Fibroblast of skin of back (primary cell): ENCODE measurements at regions not wholly inside any gene's neighbourhood (a gene's known extent, or its start where the extent isn't known, plus 50 kb on each side); places are given as distances from the start of the nearest gene placed in this dataset.

ENCODE experiments used
- DNase-seq: peaks from one replicate; pipeline ENCODE4 v3.0.0-alpha.2; 2013

DNA sequence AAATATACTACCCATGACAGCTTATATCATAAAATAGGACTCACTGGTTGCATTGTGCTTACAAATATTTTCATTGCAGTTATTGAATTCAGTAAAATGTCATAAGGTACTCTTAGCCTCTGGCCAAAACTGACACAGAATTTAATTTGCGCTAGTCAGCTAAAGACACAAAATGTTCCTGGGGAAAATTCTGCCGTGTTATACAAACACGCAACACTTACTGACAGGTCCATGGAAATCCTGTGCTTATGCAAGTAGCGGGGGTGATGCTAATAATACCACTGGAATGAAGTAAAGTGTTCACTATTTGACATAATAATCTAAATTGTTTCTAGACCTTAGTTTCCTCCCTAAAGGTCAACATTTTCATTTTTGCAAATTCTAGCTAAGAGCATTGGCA, 354.4 kb upstream of the RSPO3 start:
- no peak for DNase-seq

DNA sequence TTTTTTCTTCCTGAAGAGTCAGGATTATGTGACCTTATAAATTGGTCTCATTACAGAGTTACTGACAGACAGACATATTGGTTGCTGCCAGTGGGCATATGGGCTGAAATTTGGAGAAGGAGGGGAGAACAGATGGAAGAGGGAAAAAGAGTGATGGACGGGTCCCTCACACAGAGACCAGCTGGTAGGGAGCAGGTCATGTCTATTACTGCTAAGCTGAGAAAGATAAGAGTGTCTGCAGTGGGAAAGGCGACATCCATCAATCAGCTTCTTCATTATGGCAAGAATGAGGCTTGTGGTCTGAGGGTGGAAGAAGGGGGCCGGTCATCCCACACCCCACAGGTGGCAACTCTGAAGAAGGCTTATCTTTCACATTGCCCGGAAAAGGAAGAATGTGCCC, 353.8 kb upstream of the RSPO3 start:
- DNase-seq, result no peak

DNA sequence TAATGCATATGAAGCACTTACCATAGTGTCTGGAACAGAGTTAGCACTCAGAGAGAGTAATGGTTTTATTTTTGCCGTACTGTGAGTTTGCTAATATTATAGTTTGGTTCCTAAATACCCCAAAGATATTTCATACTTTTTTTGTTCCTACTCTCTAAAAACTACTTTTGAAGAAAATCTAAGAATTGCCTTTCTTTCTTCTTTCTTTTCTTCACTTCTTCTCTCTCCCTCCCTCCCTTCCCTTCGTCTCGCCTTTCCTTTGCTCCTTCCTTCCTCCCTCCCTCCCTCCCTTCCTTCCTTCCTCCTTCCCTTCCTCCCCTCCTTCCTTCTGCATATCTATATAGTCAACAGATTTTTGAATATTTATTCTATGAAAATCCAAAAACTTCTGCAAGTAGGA, 351.7 kb upstream of the RSPO3 start:
- no peak for DNase-seq

DNA sequence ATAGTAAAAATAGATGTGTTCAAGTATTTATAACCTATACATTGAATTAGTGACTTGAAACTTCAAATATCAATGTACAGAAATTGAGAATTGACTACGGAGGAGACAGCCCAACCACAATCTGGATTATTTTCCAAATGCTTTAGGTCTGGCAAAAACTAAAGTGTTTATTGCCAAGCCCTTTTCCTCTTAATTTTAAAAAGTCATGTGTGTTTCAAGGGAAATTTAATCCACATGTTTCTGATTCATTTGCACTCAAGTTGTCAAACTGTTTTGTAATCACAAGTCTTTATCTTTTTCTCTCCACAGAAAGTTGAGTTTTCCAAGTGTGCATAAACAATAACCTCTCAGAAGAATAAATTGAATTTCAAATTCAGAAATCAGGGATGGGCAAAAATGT, 350.8 kb upstream of the RSPO3 start:
- DNase-seq, result no peak

DNA sequence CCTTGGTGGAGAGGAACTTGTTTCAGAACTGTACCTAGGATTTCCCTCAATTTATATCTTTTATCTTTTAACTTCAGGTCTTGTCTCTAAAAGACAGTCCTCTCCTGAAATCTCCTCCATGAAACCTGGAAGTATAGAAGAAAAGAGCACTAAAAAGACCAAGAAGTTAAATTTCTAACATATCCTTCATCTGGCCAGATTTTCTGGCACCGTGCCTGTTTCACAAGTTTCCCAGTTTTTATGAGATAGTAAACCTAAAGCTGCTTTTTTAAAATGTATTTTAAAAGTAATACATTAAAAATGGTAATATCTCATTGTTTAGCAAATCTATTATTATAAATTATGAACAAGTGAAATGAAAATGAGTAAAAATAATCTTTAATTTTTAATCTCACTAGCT, 348.3 kb upstream of the RSPO3 start:
- DNase-seq, result no peak

DNA sequence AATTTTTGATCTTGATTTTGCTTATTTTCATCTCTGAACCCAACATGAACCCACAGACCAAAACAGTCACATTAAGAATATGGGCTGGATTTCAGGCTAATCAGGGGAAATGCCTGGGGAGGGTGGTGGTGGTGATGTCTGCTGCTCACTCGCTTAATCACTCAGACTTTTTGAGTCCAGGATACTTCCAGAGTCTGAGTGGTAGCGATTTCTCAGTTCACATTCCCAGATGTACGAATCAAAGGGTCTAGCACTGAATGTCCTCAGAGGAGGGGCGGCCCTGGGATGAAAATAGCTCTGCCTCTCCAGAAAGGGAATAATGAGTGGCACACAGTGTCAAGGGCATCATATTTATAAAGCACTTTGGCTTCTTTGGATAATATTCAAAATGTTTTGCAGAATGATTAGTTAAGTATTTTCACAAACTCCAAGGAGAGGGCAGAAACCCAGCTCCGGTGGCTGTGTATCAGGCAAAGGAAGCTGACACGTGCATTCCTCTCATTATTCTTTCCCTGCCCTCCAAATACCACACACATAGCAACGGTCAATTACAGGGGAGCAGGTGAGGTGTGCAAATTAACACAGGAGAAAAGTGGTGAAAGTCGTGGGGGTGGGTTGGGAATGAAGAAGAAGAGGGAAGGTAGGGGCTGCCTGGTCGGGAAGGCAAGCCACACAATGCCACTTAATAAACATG, 345.2 kb upstream of the RSPO3 start:
- peak; percentile 68 for DNase-seq

DNA sequence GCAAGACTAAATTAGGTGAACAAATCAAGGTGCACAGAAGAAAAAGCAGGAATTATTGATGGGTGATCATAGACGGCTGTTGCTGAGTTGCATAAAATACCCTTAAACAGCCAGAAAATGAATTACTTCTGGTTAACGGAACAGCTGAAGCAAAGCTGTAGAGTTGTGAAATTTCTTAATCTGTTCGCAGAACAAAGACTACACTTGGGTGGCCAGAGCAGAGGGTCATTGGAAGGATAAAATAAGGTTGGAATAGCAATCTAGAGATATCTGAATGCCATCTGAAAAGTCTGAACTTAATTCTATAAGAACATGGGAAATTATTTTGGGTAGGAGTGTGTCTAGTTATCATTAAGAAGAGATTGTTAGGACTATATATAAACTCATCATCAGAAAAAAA, 339.1 kb upstream of the RSPO3 start:
- no peak for DNase-seq

DNA sequence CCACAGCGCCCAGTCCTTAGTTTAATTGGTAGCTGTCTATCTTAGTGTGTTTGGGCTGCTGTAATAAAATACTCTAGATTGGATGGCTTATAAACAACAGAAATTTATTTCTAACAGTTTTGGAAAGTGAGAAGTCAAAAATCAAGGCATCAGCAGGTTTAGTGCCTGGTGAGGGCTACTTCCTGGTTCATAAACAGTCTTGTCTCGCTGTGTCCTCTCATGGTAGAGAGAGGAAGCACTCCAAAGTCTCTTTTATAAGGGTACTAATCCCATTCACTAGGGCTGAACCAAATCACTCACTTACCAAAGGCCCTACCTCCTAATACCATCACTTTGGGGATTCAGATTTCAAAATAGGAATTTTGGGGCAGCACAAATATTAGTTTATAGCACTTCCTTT, 336.9 kb upstream of the RSPO3 start:
- DNase-seq, result no peak

DNA sequence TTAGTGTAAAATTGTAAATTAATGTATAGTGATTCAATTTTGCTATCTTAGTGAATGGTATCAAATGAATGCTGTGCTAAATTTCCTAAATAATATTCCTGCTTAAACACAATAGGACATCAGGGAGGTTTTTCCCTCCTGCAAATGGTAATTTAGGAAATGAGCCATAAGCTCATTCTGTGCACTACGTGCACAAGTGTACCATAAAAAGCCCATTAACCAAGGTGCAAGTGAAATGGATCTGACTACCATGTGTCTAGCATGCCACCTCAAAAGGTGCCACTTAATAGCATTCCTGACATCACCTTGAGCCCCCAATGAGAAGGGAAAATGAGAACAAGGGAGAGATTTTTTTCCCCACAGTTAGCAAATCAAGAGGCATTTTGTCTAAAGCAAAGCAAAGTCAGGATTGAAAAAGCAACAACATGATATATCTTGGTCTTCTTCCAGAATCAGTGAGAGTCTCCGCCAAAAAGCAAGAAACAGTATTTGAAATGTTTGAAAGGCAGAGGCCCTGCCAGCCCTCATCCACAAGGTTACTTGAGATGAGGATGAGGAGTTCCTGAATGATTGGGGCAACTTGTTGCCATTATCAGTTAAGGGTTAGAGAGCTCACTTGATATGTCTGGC, 334.2 kb upstream of the RSPO3 start:
- no peak for DNase-seq

DNA sequence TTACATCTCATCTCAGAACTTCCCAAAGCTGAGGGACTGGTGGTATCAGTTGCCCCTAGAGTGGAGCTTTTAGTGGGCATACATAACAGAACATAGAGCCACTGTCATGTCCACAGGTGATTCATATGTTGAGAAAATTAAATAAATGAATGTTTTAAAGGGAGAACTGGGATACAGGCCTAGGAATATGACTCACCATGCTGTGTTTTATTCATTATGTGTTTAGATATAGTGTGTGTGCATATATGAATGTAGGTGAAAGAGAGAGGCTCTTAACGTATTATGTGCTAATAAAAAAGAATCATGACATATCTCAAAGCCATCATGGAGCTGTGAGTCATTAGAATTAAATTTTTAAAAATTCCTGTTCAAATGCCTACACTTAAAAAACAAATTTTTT, 332.2 kb upstream of the RSPO3 start:
- peak; percentile 20 for DNase-seq

DNA sequence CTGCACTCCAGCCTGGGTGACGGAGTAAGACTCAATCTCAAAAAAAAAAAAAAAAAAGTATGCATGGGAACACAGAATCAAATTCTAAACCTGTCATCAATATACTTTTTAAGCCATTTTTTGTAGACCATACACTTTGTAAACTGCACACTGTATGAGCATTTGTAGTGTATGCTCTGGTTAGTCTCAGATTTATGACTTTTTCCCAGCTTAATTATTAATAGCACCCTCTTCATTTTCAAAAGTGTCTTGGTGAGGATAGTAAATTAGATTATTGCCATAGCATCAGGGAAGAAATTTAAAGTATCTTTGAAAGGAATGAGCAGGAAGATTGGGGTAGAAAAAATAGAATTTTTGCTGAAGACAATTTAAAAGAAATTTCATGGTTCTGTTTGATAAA, 330.8 kb upstream of the RSPO3 start:
- DNase-seq, result no peak

DNA sequence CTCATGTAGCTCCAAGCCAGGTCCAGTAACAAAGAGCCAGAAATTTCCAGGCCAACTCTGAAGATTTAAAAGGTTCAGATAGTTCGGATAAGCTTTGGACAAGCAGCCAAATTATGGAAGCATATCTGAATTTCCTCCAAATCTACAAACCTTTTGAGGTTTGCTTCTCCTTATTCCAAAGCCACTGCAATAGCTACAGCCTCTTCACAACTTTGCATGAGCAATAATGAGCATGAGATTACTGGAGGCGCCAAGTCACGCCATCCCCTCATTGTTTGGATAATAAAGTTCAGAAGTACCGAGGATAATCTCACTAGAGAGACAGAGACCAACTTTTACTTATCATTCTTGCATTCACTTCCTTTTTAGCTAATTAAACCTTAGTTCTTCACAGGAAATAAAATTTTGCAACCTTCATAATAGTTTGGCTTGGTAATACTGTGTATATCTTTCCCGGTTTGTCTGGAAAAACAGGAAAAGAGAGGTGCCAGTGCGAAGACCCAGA, 329.6 kb upstream of the RSPO3 start:
- DNase-seq, result no peak

DNA sequence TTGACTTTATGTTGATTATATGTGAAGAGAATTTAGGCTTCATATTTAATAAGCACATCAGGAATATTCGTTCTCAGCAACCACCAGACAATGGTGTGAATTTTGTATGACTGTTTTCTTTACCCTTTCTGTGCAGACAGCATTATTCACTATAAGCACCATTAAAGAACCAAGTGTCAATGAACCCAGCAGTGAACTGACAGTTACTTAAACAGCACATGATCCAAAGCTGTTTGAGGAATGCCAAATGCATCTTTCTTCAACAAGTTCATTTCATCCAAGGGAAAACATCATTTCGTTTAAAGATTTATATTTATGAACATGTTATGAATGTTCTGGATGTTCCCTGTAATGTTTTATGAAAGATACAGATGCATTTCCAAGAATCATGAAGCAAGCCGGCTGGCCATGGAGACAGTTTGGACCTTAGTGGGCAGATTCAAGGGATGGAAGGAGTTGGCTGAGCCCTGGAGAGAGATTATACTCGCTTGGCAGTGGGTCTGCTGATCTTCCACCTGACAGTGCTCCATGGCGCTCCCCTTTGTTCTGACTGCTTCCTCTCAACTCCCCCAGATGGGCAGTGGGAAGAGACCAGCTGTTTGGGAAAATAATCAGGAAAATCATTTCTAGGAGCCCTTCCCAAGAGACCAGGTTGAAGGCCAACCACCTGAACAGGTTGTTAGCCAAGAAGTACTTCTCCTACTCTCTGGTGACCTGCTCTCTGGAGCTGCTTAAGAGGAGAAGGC, 326.0 kb upstream of the RSPO3 start:
- DNase-seq, result no peak

DNA sequence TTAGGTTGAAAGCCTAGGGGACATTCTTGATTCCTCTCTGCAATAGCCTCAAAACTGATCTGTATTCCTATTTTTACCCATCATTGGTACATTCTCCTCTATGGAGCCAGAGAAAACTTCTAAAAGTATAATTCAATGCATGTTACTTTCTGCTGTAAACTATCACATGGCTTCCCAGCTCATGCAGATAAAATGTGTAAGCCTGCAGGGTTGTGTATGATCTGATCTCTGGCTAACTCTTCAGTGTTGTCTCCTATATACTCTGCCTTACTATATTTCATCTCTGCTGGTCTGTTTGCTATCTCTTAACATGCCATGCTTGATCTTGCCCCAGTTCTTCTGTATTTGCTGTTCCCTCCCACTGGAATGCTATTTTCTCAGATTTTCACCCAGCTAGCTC, 323.3 kb upstream of the RSPO3 start:
- no peak for DNase-seq

DNA sequence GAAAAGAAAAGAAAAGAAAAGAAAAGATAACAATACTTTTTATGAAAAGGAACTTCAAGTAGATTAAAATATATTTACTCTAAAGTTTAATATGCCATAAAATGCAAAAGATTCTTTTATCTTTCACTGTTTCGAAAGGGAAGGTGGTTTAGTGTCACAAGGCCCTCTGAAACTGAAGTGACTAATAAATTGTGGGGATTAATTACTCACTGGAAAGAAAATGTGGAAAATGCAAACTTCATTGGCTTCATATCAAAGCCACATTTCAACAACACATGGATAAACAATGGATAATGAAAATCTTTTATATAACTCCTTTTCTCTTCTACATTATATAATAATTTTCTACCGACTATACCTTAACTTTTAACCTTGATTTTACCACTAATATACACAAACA, 320.5 kb upstream of the RSPO3 start:
- DNase-seq, result peak; percentile 54

DNA sequence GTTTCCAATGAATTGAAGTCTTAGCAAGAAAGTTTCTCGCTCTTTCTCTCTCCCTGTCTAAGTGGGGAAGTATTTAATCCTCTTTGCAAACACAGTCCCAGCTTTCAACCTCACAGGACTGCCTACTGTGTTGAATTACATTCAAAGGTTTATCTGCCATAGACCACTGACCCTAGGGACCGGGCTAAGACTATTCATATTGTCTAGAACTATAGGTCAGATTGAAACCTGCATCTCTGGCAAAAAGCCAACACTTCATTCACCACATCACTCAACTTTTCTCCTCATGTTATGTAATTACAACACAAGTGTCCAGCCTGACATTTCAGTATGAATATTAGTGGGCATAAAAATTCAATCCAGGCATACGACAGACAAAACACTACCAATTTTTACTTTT, 314.7 kb upstream of the RSPO3 start:
- DNase-seq, result no peak

DNA sequence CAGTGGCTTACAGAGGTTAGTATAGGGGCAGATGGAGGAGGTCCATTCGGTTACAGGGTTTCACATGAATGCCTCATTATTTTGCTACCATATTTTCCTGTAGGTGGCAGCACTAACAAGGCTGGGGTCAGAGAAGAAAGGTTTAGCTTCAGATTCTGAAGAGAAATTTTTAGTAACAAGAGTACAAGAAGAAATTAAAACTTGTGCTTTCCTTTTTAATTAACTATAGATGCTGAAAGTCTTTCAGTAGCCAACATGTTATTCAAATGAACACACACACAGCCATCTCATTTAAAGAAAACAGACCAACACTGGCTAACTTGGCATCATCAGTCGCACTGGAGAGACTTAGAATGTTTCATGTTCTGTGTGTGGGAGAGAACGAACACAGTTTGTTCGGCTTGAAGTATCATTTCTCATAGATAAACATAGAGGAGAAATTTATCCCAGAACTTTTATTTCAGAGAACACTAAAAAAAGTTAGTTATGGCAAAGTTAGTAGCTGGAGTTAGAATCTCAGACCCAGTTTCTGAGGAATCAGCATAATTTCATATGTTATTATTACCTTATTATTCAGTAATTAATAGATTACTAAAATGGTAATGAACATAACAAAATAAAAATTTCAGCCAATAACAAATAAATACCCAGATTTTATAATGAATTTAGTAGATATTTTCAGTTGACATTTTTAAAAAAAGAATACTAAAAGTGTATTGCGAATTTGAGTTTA, 314.0 kb upstream of the RSPO3 start:
- peak; percentile 67 for DNase-seq

DNA sequence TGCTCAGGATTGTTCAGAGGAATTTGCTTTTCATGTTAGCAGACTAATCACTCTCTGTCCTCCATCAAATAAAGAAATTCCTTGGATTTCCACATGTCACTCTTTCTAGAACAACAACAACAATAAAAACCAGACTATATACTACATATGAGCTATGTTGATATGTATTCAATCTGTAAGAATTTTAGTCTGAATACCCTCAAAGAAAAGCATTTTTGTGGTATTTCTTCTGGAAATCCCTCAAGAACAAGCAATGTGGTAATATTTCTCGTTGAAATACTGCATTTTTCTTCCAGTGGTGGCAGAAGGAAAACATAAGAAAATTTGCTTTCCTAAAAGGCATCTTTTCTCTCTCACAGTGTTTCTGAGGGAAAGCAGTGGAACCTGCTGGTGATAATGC, 312.6 kb upstream of the RSPO3 start:
- peak; percentile 71 for DNase-seq

DNA sequence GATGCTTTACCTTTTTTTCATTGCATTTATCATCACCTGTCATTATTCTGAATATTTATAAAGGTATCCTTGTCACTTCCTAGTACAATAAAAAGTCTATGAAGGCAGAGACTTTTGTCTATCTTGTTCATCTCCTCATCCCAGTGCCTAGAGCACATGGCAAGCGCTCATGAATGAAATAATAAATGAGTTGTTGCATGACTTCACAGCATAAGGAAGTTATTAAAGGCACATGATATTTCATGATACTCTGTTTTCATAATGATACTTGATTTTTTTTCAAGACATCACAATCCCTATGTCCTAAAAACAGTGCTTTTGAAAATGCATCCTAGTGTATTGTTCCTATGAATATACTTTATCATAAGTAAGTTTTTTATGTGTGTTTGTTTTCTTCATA, 310.6 kb upstream of the RSPO3 start:
- peak; percentile 20 for DNase-seq

DNA sequence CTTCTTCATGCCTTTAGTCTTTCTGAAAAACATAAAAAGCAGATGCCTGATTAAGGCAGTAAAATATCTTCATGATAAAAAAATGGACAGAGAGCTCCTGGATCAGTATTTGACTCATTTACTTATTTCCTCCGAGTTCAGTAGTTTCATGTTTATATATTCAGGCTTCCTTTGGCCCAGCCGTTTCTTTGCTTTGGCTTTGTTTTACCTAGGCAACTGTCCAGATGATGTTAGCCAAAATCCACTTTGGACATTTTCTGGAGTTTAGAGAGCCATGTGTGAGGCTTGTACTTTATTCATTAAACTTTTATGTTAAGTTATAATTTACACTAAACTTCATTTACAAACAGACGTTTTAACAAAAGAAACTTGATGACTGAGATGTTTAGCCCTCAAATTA, 307.1 kb upstream of the RSPO3 start:
- DNase-seq, result peak; percentile 18

DNA sequence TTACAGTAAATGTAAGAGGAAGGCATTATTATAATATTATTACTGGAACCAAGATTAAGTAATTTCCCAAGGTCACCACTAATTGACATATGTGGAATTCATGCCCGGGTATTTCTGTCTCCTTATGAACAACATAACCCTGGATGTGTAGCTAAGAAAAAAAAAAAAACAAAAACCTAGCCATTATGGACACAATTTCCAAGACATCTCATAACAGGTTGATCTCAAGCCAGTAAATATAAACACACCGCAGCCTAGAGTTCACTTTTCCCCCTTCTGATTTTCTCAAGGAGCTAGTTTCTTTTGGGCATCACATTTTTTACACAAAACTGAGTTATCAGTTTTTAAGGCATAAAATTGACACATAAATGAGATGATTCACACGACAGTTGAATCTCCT, 306.5 kb upstream of the RSPO3 start:
- DNase-seq, result peak; percentile 11

DNA sequence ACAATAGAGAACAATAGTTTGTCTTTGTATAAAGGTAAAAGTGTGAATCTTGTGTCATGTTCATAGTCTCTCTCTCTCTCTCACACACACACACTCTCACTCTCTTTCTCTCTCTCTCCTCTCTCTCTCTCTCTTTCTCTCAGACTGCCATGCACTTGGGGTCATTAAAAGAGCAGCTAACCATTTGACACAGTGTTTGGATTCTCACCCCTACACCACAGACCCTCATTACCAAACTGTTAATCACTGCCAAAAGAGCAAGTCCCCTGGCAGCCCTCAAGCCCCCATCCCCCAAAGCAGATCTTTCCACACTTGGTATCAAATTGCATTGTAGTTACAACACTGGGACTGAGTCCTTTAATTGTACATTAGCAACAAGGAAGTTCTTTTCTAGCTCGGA, 305.8 kb upstream of the RSPO3 start:
- no peak for DNase-seq

DNA sequence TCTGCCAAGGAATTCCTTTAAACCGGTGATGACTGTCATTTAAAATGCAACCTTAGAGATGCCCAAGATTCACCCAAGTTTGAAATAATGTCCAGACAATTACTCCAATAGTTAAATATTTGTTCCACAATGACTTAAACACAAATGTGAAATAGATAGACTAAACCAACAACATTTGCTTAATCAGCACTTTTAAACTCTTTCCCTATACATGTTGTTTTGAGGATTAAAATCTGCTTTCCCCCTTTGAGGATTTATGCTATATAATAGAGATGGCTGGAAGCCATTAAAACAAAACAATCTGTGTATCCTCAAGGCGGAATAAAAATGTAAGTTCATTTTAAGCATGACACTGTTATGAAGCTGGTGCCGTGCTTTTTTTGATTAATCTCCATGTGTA, 297.8 kb upstream of the RSPO3 start:
- DNase-seq, result no peak
